ENCODE measurements at regions not wholly inside any gene's neighbourhood (a gene's known extent, or its start where the extent isn't known, plus 50 kb on each side); places are given as distances from the start of the nearest gene placed in this dataset.

GRCh38 chr1:229972600-229973296 lies 94.3 kb upstream of the GALNT2 start:
- TF ChIP-seq GATA2 (IDR thresholded peaks at IDR 0.05; ENCODE audit: low read depth, low read length), result no peak
- no peak for TF ChIP-seq GATA3 (IDR thresholded peaks at IDR 0.05; ENCODE audit: low read depth, low read length)
